MM.1S (cell line): ENCODE measurements at regions not wholly inside any gene's neighbourhood (a gene's known extent, or its start where the extent isn't known, plus 50 kb on each side); places are given as distances from the start of the nearest gene placed in this dataset.

Experiments used
- DNase-seq: peaks from one replicate; pipeline ENCODE4 v3.0.0-alpha.2; 2015
- H2AFZ ChIP-seq: fragments of 300-600 bp; sonication (generic); 2 replicates; pipeline ENCODE4 v1.6.0; 2016; ENCODE audit warnings: antibody characterized with exemption, low read length
- H3F3A ChIP-seq: fragments of 300-600 bp; sonication (generic); 2 replicates; pipeline ENCODE4 v1.6.1; 2016; ENCODE audit warnings: mild to moderate bottlenecking, antibody characterized with exemption, low read length, moderate library complexity, mixed read lengths; ENCODE audit not compliant: insufficient read depth
- H3K27ac ChIP-seq: fragments of 300-600 bp; sonication (generic); 2 replicates; pipeline ENCODE4 v1.5.1; 2016; ENCODE audit warnings: mild to moderate bottlenecking, low read length
- H3K27me3 ChIP-seq: fragments of 300-600 bp; sonication (generic); replicated peaks from 2 replicates; pipeline ENCODE4 v1.6.0; 2016; ENCODE audit warnings: low read length; ENCODE audit not compliant: insufficient read depth
- H3K36me3 ChIP-seq: fragments of 300-600 bp; sonication (generic); replicated peaks from 2 replicates; pipeline ENCODE4 v1.6.1; 2016; ENCODE audit warnings: mild to moderate bottlenecking, low read length, mixed read lengths; ENCODE audit not compliant: insufficient read depth
- H3K4me1 ChIP-seq: fragments of 300-600 bp; sonication (generic); 2 replicates; pipeline ENCODE4 v1.6.1; 2016; ENCODE audit warnings: low read length, mixed read lengths
- H3K4me2 ChIP-seq: fragments of 300-600 bp; sonication (generic); 2 replicates; pipeline ENCODE4 v1.6.0; 2016; ENCODE audit warnings: low read depth, low read length
- H3K4me3 ChIP-seq: fragments of 300-600 bp; sonication (generic); 2 replicates; pipeline ENCODE4 v1.5.1; 2016; ENCODE audit warnings: low read length, mixed read lengths
- H3K79me2 ChIP-seq: fragments of 300-600 bp; sonication (generic); 2 replicates; pipeline ENCODE4 v1.6.1; 2016; ENCODE audit warnings: mixed run types, low read length, mixed read lengths
- H3K9ac ChIP-seq: fragments of 300-600 bp; sonication (generic); 2 replicates; pipeline ENCODE4 v1.6.1; 2016; ENCODE audit warnings: low read length, mixed read lengths
- H3K9me2 ChIP-seq: fragments of 300-600 bp; sonication (generic); replicated peaks from 2 replicates; pipeline ENCODE4 v1.6.1; 2016; ENCODE audit warnings: mild to moderate bottlenecking, low read length, mixed read lengths; ENCODE audit not compliant: insufficient read depth
- H3K9me3 ChIP-seq: fragments of 300-600 bp; sonication (generic); replicated peaks from 2 replicates; pipeline ENCODE4 v1.6.1; 2016; ENCODE audit warnings: mild to moderate bottlenecking, low read length, mixed read lengths; ENCODE audit not compliant: insufficient read depth
- H4K20me1 ChIP-seq: fragments of 300-600 bp; sonication (generic); 2 replicates; pipeline ENCODE4 v1.6.1; 2016; ENCODE audit warnings: mild to moderate bottlenecking, low read length, moderate library complexity, mixed read lengths; ENCODE audit not compliant: insufficient read depth
- EZH2 ChIP-seq: fragments of 300-600 bp; sonication (generic); optimal IDR thresholded peaks from 2 replicates; pipeline ENCODE3; 2017; ENCODE audit warnings: low read depth, mild to moderate bottlenecking, antibody characterized with exemption, low read length, mixed read lengths
- EZH2phosphoT487 ChIP-seq: fragments of 300-600 bp; sonication (generic); IDR thresholded peaks from 2 replicates; pipeline ENCODE4 v1.6.1; 2018; ENCODE audit warnings: antibody characterized with exemption, low read length
- TF ChIP-seq, protein P1 (sequence below): fragments of 300-600 bp; sonication (generic); IDR thresholded peaks from 2 replicates; pipeline ENCODE4 v1.5.1; 2016; ENCODE audit warnings: antibody characterized with exemption, low read length, mixed read lengths

GRCh38 chr13:56338421-56338820, 802.3 kb upstream of the PRR20A start:
- Histone ChIP-seq H3K27me3 (no peaks in the 10 kb centered on the region), H3K27ac (no peak overlapping the region), H3K9ac (no peak overlapping the region), H3F3A (no peaks in the 10 kb centered on the region), H3K4me2 (no peak overlapping the region), H2AFZ (no peak overlapping the region), H3K4me3 (no peak overlapping the region), H3K79me2 (no peaks in the 10 kb centered on the region), H3K4me1 (no peaks in the 10 kb centered on the region), H3K36me3 (no peaks in the 10 kb centered on the region), H4K20me1 (no peaks in the 10 kb centered on the region), H3K9me2 (no peaks in the 10 kb centered on the region), H3K9me3 (no peaks in the 10 kb centered on the region)
- TF ChIP-seq EZH2phosphoT487, result no peak
- no peak for TF ChIP-seq EZH2
- TF ChIP-seq, protein P1, sequence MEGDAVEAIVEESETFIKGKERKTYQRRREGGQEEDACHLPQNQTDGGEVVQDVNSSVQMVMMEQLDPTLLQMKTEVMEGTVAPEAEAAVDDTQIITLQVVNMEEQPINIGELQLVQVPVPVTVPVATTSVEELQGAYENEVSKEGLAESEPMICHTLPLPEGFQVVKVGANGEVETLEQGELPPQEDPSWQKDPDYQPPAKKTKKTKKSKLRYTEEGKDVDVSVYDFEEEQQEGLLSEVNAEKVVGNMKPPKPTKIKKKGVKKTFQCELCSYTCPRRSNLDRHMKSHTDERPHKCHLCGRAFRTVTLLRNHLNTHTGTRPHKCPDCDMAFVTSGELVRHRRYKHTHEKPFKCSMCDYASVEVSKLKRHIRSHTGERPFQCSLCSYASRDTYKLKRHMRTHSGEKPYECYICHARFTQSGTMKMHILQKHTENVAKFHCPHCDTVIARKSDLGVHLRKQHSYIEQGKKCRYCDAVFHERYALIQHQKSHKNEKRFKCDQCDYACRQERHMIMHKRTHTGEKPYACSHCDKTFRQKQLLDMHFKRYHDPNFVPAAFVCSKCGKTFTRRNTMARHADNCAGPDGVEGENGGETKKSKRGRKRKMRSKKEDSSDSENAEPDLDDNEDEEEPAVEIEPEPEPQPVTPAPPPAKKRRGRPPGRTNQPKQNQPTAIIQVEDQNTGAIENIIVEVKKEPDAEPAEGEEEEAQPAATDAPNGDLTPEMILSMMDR, result no peak
- DNase-seq, result no peak

- H3F3A ChIP-seq, result no peaks in the 10 kb centered on the region
- no peaks in the 10 kb centered on the region for H3K27me3 ChIP-seq
- H3K9me2 ChIP-seq, result no peaks in the 10 kb centered on the region
- no peaks in the 10 kb centered on the region for H3K4me1 ChIP-seq
- no peak overlapping the region for H3K9ac ChIP-seq
- no peaks in the 10 kb centered on the region for H3K36me3 ChIP-seq
- DNase-seq, result no peak
- no peaks in the 10 kb centered on the region for H3K79me2 ChIP-seq
- no peak overlapping the region for H2AFZ ChIP-seq
- H3K9me3 ChIP-seq, result no peaks in the 10 kb centered on the region
- TF ChIP-seq EZH2, result no peak
- TF ChIP-seq EZH2phosphoT487, result no peak
- TF ChIP-seq, protein P1, result no peak
- no peaks in the 10 kb centered on the region for H4K20me1 ChIP-seq
- H3K4me3 ChIP-seq, result no peak overlapping the region
- H3K27ac ChIP-seq, result no peak overlapping the region
- no peak overlapping the region for H3K4me2 ChIP-seq
Observed at GRCh38 chr13:56347014-56347413, 793.7 kb upstream of the PRR20A start.

- TF ChIP-seq EZH2phosphoT487, result no peak
- TF ChIP-seq EZH2, result no peak
- TF ChIP-seq, protein P1, result no peak
- H3K9ac ChIP-seq, result no peak overlapping the region
Observed at GRCh38 chr13:56349866-56350265, 790.9 kb upstream of the PRR20A start.

More at GRCh38 chr13:56349866-56350265, 790.9 kb upstream of the PRR20A start:
- Histone ChIP-seq H2AFZ (no peak overlapping the region), H3K27ac (no peak overlapping the region), H4K20me1 (no peaks in the 10 kb centered on the region), H3K27me3 (no peaks in the 10 kb centered on the region), H3K4me3 (no peak overlapping the region), H3K9me3 (no peaks in the 10 kb centered on the region), H3F3A (no peaks in the 10 kb centered on the region), H3K9me2 (no peaks in the 10 kb centered on the region), H3K4me1 (no peaks in the 10 kb centered on the region), H3K4me2 (no peak overlapping the region), H3K79me2 (no peaks in the 10 kb centered on the region), H3K36me3 (no peaks in the 10 kb centered on the region)
- no peak for DNase-seq
